HEK293T (cell line): ENCODE measurements at regions not wholly inside any gene's neighbourhood (a gene's known extent, or its start where the extent isn't known, plus 50 kb on each side); places are given as distances from the start of the nearest gene placed in this dataset.

Experiments
- CTBP1 ChIP-seq: fragments of 450-650 bp; IDR thresholded peaks from 2 replicates; pipeline ENCODE4 v1.6.1; 2016; ENCODE audit warnings: borderline replicate concordance
- FOXK2 ChIP-seq: fragments of 450-650 bp; IDR thresholded peaks from 2 replicates; pipeline ENCODE4 v1.6.1; 2016; ENCODE audit warnings: mild to moderate bottlenecking
- FOXM1 ChIP-seq: fragments of 450-650 bp; IDR thresholded peaks from 2 replicates; pipeline ENCODE4 v1.6.1; 2017; ENCODE audit warnings: mild to moderate bottlenecking, borderline replicate concordance
- SP1 ChIP-seq: fragments of 450-650 bp; IDR thresholded peaks from 2 replicates; pipeline ENCODE4 v1.6.1; 2017
- ZNF384 ChIP-seq: fragments of 450-650 bp; IDR thresholded peaks from 2 replicates; pipeline ENCODE4 v1.6.1; 2016

GRCh38 chr9:2384741-2385140, 236.8 kb upstream of the VLDLR start:
- TF ChIP-seq SP1 (no peak), FOXM1 (no peak), ZNF384 (no peak), CTBP1 (no peak), FOXK2 (no peak)
